LNCAP (cell line): ENCODE measurements at regions not wholly inside any gene's neighbourhood (a gene's known extent, or its start where the extent isn't known, plus 50 kb on each side); places are given as distances from the start of the nearest gene placed in this dataset.

Source experiments
- TF ChIP-seq, protein P1 (sequence below): fragments of 450-650 bp; IDR thresholded peaks from 2 replicates; pipeline ENCODE4 v1.5.1; 2017; ENCODE audit warnings: mild to moderate bottlenecking

DNA sequence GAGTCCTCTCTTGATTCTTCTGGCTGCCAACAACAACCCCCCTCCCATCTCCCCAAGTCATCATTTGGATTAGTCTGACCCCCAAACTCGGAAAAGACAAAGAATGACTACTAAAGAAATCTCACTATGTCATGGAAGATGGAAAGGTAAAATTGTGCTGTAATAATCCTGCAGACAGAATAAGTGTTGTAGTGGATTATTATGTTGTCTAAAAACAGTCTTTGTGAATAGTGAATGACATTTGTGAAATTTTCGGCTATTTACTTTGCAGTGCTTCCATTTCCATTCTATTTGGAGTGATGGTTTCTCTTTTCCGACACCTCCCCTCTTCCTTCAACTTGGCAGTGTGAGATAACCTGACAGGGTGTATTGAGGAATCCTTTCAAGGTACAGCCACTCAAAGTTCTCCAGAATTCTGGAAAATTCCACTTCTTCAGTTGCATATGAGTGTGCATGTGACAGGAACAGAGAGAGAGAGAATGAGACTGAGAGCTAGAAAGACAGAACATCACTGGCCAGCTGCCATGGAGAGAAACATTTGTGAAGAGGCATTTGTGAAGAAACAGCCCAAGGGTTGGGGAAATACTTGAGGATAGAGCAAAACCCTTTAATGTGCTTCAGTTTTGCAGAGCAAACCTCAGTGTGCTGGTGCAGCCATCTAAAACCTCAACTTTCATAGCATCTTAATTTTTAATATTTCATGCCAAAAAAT, 141.9 kb upstream of the DLX2 start:
- TF ChIP-seq, protein P1, sequence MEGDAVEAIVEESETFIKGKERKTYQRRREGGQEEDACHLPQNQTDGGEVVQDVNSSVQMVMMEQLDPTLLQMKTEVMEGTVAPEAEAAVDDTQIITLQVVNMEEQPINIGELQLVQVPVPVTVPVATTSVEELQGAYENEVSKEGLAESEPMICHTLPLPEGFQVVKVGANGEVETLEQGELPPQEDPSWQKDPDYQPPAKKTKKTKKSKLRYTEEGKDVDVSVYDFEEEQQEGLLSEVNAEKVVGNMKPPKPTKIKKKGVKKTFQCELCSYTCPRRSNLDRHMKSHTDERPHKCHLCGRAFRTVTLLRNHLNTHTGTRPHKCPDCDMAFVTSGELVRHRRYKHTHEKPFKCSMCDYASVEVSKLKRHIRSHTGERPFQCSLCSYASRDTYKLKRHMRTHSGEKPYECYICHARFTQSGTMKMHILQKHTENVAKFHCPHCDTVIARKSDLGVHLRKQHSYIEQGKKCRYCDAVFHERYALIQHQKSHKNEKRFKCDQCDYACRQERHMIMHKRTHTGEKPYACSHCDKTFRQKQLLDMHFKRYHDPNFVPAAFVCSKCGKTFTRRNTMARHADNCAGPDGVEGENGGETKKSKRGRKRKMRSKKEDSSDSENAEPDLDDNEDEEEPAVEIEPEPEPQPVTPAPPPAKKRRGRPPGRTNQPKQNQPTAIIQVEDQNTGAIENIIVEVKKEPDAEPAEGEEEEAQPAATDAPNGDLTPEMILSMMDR, result no peak

DNA sequence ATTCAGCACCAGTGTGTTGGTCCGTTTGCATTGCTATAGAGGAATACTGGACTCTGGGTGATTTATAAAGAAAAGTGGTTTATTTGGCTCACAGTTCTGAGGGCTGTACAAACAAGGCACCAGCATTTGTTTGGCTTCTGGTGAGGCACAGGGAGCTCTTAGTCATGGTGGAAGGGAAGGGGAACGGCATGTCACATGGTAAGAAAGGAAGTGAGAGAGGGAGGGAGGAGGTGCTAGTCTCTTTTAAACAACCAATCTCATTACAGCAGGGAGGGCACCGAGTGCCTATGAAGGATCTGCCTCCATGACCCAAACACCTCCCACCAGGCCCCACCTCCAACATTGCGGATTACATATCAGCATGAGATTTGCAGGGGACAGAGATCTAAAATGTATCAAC, 143.9 kb upstream of the DLX2 start:
- TF ChIP-seq, protein P1, result no peak

DNA sequence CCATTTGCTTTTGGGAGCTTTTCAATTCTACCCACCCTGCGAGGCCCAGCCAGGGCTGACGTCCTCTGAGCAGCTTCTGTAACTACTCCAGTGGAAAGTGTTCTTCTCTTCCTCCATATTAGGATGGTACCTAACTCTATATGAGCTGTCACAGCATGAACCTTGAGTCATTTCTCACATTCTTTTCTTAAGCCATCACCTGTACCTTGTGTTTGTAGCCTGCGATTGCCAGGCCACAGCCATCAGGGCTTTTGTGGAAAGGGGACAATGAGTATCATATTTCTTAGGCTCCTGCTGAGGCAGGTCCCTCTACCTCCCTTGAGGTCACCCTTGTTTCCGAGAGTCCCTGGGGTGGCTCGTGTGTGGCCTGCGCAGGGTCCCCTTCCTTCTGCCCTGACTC, 144.5 kb upstream of the DLX2 start:
- TF ChIP-seq, protein P1, result no peak

DNA sequence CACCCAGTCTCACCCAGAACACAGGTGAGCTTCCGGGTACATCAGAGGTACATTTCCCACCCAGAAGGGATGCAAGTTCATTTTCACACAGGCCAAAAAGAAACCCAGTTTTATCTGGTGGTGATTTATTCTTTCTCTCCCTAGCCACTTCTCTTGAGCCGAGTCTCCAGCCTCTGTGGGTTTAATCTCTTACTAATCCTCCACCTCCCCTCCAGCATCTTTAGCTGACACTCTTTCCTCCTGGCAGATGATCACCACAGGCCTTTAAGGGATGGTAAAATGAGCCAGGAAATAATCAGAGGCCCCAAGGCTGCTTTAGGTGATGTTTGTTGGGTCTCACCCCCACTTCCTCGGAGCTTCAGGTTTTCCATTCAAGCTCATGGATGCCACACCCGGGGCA, 145.7 kb upstream of the DLX2 start:
- TF ChIP-seq, protein P1, result no peak

DNA sequence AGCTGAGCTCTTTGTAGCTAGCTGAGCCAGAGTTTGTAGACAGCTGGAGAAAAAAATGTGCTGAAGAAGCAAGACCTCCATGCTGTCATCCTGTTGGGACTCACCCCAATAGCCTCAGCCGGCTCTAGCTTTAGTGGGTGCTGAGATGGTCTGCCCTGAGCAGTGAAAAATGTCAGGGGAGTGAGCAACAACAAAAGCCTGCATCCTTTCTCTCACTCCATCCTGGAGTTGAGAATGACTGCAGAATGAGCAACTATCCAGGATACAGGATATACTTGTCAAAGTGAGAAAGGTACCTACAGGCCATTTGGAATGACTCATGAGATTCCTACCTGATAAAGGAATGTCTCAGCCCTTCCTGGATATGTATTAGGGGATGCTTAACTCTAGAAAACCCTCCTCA, 146.1 kb upstream of the DLX2 start:
- TF ChIP-seq, protein P1, result no peak

DNA sequence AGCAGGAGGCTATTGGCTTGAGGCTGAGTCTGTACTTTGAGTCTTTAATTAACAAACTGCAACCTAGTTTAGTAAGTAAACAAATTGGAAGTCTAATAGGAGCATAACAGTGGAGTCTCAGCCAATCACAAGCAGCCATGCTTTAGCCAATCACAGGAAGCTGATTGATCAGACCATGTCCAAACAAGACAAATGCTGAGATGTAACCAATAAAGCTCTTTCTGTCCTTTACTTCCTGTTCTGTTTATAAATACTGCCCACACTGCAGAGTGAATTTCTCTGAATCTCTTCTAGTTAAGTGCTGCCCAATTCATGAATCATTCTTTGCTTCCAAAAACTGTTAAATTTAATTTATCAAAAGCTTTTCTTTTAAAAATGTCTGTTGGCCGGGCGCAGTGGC, 146.6 kb upstream of the DLX2 start:
- TF ChIP-seq, protein P1, result no peak

DNA sequence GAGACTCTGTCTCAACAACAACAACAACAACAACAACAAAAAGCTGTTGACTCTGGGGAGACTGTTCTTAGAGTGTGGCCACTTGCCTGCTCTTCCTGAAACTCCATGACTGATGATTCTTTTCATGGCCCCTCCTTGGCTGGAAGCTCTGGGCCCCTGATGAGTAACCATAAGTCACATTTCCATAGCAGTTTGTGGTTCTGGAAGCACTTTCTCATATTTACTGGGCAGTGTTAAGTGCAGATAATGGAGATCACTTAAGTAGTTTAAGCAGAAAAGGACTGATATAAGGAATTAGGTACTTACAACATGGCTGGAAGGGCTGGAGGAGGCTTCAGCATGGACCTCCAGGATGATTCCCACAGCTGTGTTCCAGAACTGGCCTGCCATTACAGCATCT, 147.3 kb upstream of the DLX2 start:
- TF ChIP-seq, protein P1, result no peak

DNA sequence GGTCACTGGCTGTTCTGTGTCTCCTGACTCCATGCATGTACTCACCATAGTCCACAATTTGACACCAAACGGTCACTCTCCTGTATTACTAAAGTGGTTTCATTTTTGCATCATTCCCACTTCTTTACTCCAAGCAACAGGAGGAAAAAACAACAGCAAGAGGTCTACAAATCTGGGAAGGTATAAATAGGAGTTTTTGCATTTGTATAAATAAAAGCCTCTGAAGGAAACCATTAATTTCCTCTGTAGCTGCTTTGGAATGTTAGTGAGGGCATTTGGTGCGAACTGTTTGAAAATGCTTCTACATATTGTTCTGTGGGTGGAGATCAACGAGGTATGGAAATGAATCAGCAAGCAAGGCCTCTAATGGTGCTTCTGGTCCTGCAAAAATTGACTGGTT, 148.5 kb upstream of the DLX2 start:
- TF ChIP-seq, protein P1, result no peak
